ENCODE measurements at regions not wholly inside any gene's neighbourhood (a gene's known extent, or its start where the extent isn't known, plus 50 kb on each side); places are given as distances from the start of the nearest gene placed in this dataset.

DNA sequence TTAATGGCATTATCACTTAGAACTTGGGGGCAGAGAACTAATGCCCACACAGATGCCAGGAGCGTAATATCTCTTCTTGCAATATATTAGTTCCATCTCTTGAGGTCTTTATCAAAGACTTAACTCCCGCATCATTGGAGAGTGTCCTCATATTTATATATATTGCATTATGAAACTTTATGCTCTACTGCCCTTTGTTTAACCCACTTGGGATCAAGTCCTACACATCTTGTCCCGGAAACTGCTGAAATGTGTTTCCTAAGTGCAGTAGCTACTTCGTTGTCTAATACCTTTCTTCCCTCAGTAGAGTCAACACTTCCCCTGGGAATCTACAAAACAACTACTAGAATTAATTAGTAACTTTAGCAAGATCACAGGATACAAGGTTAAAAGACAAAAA, 1029.2 kb downstream of the OTOL1 start:
- H3K27ac Mint-ChIP-seq, result peak overlapping the region in 2 of 3 experiments; percentile 51 to 55
- no peaks in the 10 kb centered on the region for H3K9me3 Mint-ChIP-seq
- H3K27me3 Mint-ChIP-seq (ENCODE audit: low read depth), result no peaks in the 10 kb centered on the region
- TF ChIP-seq, protein P1, sequence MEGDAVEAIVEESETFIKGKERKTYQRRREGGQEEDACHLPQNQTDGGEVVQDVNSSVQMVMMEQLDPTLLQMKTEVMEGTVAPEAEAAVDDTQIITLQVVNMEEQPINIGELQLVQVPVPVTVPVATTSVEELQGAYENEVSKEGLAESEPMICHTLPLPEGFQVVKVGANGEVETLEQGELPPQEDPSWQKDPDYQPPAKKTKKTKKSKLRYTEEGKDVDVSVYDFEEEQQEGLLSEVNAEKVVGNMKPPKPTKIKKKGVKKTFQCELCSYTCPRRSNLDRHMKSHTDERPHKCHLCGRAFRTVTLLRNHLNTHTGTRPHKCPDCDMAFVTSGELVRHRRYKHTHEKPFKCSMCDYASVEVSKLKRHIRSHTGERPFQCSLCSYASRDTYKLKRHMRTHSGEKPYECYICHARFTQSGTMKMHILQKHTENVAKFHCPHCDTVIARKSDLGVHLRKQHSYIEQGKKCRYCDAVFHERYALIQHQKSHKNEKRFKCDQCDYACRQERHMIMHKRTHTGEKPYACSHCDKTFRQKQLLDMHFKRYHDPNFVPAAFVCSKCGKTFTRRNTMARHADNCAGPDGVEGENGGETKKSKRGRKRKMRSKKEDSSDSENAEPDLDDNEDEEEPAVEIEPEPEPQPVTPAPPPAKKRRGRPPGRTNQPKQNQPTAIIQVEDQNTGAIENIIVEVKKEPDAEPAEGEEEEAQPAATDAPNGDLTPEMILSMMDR (IDR thresholded peaks at IDR 0.05; ENCODE audit: unreplicated experiment in 3 of 3), result no peak
- peaks cover 6% of the 10 kb centered on the region for H3K4me1 Mint-ChIP-seq
- H3K36me3 Mint-ChIP-seq (ENCODE audit: low read depth), result no peaks in the 10 kb centered on the region
- H3K4me3 Mint-ChIP-seq, result no peak overlapping the region

DNA sequence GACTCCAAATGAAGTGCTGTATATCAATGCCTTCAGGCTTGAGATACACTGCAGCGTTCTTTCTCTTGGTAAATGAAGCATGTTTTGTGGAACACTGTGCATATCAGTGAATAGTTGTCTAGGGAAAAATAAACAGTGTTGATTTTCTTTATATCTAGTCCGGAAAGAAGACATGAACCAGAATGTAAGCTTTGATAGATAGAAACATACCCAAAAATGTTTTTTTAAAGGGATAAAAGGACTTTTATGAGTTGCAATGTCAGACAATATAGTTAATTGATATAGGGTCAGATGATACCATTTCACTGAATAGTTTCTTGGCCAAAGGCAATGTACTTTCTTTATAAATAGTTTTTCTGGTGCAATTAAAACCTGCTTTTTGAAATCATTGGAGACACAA, 1037.8 kb downstream of the OTOL1 start:
- H3K9me3 Mint-ChIP-seq, result no peaks in the 10 kb centered on the region
- peaks cover 4% of the 10 kb centered on the region for H3K4me1 Mint-ChIP-seq
- H3K27ac Mint-ChIP-seq, result peak overlapping the region in 1 of 3 experiments; percentile 0
- H3K36me3 Mint-ChIP-seq (ENCODE audit: low read depth), result no peaks in the 10 kb centered on the region
- H3K4me3 Mint-ChIP-seq, result no peak overlapping the region
- H3K27me3 Mint-ChIP-seq (ENCODE audit: low read depth), result no peaks in the 10 kb centered on the region
- TF ChIP-seq, protein P1 (IDR thresholded peaks at IDR 0.05; ENCODE audit: unreplicated experiment in 3 of 3), result no peak

DNA sequence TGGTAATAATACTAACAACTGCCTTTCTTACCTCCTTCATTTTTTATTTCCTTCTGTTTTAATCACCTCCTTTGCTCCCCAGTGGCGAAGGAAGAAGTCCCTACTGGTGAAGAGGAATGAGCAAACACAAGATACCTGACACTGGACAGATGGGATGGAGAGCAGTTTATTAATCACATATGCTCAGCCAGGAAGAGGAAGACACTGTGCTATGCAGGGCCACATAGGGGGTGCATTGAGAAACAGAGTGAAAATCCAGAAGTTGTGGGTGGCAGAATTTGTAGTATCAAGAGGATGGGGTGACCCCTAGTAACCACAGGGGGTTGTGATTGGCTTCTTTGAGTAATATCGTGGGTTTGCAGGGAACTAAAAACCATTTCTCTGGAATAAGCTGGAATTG, 1041.9 kb downstream of the OTOL1 start:
- Mint-ChIP-seq H3K27ac (no peak overlapping the region), H3K4me1 (peaks cover 4% of the 10 kb centered on the region), H3K9me3 (no peaks in the 10 kb centered on the region), H3K27me3 (ENCODE audit: low read depth) (no peaks in the 10 kb centered on the region), H3K36me3 (ENCODE audit: low read depth) (no peaks in the 10 kb centered on the region), H3K4me3 (no peak overlapping the region)
- TF ChIP-seq, protein P1 (IDR thresholded peaks at IDR 0.05; ENCODE audit: unreplicated experiment in 3 of 3), result no peak

DNA sequence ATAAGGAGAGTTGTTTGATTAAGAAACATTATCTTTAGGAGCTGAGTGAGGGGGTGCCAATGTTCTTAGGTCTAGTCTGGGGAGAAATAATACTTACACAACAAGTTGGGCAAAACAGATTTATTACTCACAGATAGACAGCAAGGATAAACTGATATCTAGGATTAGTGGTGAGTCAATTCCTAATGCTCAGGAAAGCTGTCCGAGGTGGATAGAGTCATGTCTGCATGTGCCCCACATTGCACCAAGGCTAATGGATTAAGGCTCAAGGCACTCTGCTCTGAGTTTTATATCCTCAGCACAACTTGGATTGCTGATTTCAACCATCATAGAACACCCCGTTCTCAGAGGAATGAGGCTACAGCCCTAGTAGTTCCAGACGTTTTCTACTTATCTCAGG, 1042.3 kb downstream of the OTOL1 start:
- Mint-ChIP-seq H3K27me3 (ENCODE audit: low read depth) (no peaks in the 10 kb centered on the region), H3K4me1 (peaks cover 4% of the 10 kb centered on the region), H3K27ac (no peak overlapping the region), H3K4me3 (no peak overlapping the region), H3K9me3 (no peaks in the 10 kb centered on the region), H3K36me3 (ENCODE audit: low read depth) (no peaks in the 10 kb centered on the region)
- TF ChIP-seq, protein P1 (IDR thresholded peaks at IDR 0.05; ENCODE audit: unreplicated experiment in 3 of 3), result no peak

DNA sequence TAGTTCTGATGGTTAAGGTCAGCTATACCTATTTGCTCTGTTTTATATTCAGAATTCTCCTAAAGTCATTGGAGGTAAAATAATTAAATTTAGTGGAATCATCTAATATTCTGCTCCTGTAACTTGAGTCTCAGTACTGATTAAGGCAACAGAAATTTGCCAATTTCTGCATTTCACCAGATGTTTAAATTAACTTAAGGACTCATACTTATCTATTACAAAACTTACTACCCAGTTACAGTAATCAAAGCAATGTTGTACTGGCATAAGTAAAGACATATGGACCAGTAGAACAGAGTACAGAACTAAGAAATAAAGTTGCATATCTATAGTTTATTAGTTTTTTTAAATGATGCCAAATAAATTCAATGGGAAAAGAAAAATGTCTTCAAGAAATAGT, 1043.8 kb downstream of the OTOL1 start:
- TF ChIP-seq, protein P1 (IDR thresholded peaks at IDR 0.05; ENCODE audit: unreplicated experiment in 3 of 3), result no peak
- no peaks in the 10 kb centered on the region for H3K36me3 Mint-ChIP-seq (ENCODE audit: low read depth)
- H3K4me1 Mint-ChIP-seq, result no peaks in the 10 kb centered on the region
- H3K27me3 Mint-ChIP-seq (ENCODE audit: low read depth), result no peaks in the 10 kb centered on the region
- H3K4me3 Mint-ChIP-seq, result no peak overlapping the region
- H3K9me3 Mint-ChIP-seq, result no peaks in the 10 kb centered on the region
- no peak overlapping the region for H3K27ac Mint-ChIP-seq

DNA sequence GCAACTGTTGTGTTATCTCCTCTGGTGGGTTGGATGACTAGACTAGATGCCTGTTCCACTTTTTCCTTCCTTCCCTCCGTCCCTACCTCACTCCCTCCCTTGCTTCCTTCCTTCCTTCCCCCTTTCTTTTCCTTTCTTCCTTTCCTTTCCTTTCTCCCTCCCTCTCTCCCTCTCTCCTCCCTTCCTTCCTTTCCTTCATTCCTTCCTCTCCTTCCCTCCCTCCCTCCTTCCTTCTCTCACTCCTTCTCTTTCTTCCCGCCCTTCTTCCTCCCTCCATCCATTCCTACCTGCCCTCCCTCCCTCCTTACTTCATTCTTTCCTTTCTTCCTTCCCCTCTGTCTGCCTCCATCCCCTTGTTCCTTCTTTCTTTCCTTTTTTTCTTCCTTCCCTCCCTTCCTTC, 1045.3 kb downstream of the OTOL1 start:
- H3K4me1 Mint-ChIP-seq, result no peaks in the 10 kb centered on the region
- H3K27me3 Mint-ChIP-seq (ENCODE audit: low read depth), result no peaks in the 10 kb centered on the region
- no peak overlapping the region for H3K4me3 Mint-ChIP-seq
- TF ChIP-seq, protein P1 (IDR thresholded peaks at IDR 0.05; ENCODE audit: unreplicated experiment in 3 of 3), result no peak
- H3K9me3 Mint-ChIP-seq, result no peaks in the 10 kb centered on the region
- H3K27ac Mint-ChIP-seq, result no peak overlapping the region
- H3K36me3 Mint-ChIP-seq (ENCODE audit: low read depth), result no peaks in the 10 kb centered on the region

Data from nephron (organoid).